WI38 (cell line): ENCODE measurements at regions not wholly inside any gene's neighbourhood (a gene's known extent, or its start where the extent isn't known, plus 50 kb on each side); places are given as distances from the start of the nearest gene placed in this dataset.

Experiments
- H3K4me3 ChIP-seq: 2 replicates; pipeline ENCODE4 v1.5.1; 2011; ENCODE audit warnings: low read depth, mild to moderate bottlenecking, control low read depth, low read length
- TF ChIP-seq, protein P1 (sequence below): IDR thresholded peaks from 2 replicates; pipeline ENCODE4 v1.5.1; 2012; ENCODE audit warnings: low read depth, mild to moderate bottlenecking, control low read depth, low read length

DNA sequence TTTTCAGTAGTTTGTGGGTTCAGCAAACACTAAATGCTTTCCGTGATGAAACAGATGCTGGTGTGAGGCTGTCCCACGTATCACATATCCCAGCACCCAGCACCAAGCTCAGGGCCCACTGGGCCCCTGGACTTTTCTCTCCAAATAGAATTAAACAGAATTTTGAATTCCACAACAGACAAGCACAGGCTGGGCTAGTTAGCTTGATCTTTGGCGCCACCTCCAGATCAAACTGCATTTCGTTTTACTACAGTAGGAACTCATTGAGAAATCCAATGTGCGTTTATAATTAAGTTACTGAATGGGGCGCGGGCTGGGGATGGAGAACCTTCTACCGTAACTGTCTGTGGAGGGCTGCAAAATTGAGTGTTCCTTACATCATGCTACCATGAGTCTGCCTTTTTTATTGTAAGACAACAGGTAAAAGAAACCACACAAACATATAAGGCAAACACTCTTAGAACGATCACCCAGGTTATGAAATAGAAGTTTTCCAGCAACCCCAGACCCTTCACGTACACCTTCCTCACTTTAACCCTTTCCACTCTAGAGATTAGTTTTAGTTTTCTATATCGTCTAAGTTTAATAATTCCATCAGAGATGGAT is 107.8 kb downstream of the ZFP64 start:
- no peak overlapping the region for H3K4me3 ChIP-seq
- TF ChIP-seq, protein P1, sequence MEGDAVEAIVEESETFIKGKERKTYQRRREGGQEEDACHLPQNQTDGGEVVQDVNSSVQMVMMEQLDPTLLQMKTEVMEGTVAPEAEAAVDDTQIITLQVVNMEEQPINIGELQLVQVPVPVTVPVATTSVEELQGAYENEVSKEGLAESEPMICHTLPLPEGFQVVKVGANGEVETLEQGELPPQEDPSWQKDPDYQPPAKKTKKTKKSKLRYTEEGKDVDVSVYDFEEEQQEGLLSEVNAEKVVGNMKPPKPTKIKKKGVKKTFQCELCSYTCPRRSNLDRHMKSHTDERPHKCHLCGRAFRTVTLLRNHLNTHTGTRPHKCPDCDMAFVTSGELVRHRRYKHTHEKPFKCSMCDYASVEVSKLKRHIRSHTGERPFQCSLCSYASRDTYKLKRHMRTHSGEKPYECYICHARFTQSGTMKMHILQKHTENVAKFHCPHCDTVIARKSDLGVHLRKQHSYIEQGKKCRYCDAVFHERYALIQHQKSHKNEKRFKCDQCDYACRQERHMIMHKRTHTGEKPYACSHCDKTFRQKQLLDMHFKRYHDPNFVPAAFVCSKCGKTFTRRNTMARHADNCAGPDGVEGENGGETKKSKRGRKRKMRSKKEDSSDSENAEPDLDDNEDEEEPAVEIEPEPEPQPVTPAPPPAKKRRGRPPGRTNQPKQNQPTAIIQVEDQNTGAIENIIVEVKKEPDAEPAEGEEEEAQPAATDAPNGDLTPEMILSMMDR = peak; percentile 47

DNA sequence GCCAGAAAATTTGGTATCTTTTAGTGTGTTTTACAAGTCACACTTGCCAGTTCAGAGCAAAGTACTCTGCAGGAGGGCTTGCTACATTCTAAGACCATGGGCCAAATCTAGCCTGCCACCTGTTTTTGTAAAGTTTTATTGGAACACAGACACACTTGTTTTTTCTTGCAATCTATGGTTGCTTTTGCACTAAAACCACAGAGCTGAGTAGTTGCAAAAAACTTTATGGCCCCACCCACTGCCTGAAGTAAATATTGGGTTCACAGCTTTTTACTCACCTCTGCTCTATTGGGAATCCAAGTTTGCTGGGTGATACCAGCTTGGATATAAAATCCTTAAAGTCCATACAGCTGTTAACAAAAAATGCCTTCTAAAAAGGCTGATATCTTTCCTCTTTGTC is 109.0 kb downstream of the ZFP64 start:
- no peak overlapping the region for H3K4me3 ChIP-seq
- TF ChIP-seq, protein P1 = no peak

GRCh38 chr20:52081791-52082190 is 109.8 kb downstream of the ZFP64 start:
- no peak overlapping the region for H3K4me3 ChIP-seq
- TF ChIP-seq, protein P1 = no peak

DNA sequence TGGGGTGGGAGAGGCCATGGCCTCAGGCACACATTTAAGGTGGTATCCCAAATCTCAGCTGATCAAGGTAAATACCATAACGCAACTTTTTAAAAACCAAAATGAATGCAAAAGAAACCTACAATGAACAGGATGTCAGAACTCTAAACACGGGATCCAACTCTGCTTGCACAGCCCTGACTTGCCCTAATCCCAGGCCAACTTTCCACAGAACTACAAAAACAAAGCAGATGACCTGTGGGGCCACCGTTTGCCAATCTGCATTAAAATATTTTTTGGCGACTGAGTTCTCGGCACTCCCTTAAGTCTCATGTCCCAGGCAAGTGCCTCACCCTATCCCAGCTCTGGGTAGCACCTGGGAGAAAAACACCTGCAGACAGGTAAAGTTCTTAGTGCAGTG is 110.5 kb downstream of the ZFP64 start:
- H3K4me3 ChIP-seq = no peak overlapping the region
- TF ChIP-seq, protein P1 = no peak

DNA sequence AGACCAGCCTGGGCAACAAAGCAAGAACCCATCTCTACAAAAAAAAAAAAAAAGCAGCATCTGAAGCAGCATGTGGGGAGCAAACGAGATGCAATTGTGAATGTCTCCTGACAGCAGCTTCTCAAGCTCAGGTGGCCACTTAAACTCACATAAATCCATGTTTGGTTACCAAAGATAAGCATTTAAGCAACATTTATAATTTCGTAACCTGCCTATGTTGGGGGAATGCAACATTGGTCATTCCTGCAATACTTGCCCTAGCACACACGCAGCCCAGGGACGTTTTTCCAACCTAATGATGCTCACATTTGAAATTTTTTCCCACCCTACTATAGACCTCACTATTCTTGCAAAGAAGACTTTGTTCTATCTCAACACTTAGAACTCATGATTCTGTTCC is 113.3 kb downstream of the ZFP64 start:
- H3K4me3 ChIP-seq = no peak overlapping the region
- TF ChIP-seq, protein P1 = no peak

DNA sequence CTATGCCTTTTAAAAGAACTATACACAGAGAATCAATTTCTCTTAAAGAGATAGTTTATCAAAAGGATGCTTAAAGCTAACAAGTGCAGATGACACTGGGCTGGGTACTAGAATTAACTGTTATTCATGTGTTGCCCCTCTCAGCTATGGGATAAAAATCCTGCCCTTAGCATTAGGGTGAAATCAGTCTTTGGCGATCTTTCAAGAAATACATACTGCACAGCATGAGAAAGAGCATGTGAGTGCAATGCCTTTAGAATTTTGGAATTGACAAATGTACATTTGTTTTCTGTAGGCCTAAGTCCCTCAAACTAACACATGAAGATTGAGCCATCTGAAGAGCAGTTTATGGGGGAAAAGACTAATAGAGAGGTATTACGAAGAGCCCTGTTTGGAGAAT is 115.4 kb downstream of the ZFP64 start:
- no peak overlapping the region for H3K4me3 ChIP-seq
- TF ChIP-seq, protein P1 = no peak

- no peak overlapping the region for H3K4me3 ChIP-seq
- TF ChIP-seq, protein P1 = no peak
Observed at GRCh38 chr20:52075400-52075799, 116.2 kb downstream of the ZFP64 start.
